ENCODE measurements at regions not wholly inside any gene's neighbourhood (a gene's known extent, or its start where the extent isn't known, plus 50 kb on each side); places are given as distances from the start of the nearest gene placed in this dataset.

DNA sequence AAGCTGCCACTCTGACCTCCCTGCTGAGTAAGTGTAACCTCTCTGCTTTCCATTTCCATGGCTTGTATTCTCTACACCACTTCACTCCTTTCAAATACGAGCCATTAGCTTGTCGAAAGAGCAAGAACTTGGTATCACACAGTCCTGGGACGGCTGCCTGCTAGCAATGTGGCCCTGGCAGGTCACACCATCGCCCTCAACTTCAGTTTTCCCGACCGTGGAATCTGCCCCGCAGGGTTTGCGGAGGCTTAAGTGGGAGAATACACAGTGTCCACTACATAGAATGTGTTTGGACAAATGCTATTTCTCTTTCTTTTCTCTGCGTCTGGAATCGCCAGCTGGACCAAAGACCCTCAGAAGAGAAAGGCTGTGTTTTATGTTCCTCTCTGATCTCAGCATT lies 78.6 kb upstream of the STOX2 start:
- TF ChIP-seq, protein P1, sequence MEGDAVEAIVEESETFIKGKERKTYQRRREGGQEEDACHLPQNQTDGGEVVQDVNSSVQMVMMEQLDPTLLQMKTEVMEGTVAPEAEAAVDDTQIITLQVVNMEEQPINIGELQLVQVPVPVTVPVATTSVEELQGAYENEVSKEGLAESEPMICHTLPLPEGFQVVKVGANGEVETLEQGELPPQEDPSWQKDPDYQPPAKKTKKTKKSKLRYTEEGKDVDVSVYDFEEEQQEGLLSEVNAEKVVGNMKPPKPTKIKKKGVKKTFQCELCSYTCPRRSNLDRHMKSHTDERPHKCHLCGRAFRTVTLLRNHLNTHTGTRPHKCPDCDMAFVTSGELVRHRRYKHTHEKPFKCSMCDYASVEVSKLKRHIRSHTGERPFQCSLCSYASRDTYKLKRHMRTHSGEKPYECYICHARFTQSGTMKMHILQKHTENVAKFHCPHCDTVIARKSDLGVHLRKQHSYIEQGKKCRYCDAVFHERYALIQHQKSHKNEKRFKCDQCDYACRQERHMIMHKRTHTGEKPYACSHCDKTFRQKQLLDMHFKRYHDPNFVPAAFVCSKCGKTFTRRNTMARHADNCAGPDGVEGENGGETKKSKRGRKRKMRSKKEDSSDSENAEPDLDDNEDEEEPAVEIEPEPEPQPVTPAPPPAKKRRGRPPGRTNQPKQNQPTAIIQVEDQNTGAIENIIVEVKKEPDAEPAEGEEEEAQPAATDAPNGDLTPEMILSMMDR (conservative IDR thresholded peaks at IDR 0.05) = no peak
- no peak for TF ChIP-seq EZH2 (IDR thresholded peaks at IDR 0.05; ENCODE audit: low read depth)
- Histone ChIP-seq H3K36me3 (ENCODE audit: low read depth) (no peaks in the 10 kb centered on the region), H3K9me2 (ENCODE audit: insufficient read depth) (no peaks in the 10 kb centered on the region), H3K9me3 (ENCODE audit: insufficient read depth, low read depth) (no peaks in the 10 kb centered on the region), H3K4me1 (replicated peaks; ENCODE audit: insufficient read depth) (peaks cover 13% of the 10 kb centered on the region), H3K27ac (no peak overlapping the region), H3K4me3 (no peak overlapping the region), H2AFZ (no peak overlapping the region), H3K79me2 (ENCODE audit: low read depth) (no peaks in the 10 kb centered on the region), H4K20me1 (ENCODE audit: insufficient read depth) (no peaks in the 10 kb centered on the region), H3F3A (ENCODE audit: insufficient read depth, low read depth) (peaks cover 5% of the 10 kb centered on the region; the same call in 1 of the 2 replicates), H3K27me3 (ENCODE audit: insufficient read depth, low read depth) (no peaks in the 10 kb centered on the region), H3K4me2 (no peak overlapping the region)
- DNase-seq = no peak
- POLR2A ChIA-PET (ENCODE audit: unreplicated experiment) = no interaction called here
- intact Hi-C loops (cut with micrococcal nuclease; ENCODE audit: unreplicated experiment) = loop anchor here (10.0 kb wide), 1 partner anchor 102 kb away; no protein-coding TSS in a partner anchor
- CTCF ChIA-PET = no interaction called here
- BruUV-seq (replicated peaks) = no TSS peak

DNA sequence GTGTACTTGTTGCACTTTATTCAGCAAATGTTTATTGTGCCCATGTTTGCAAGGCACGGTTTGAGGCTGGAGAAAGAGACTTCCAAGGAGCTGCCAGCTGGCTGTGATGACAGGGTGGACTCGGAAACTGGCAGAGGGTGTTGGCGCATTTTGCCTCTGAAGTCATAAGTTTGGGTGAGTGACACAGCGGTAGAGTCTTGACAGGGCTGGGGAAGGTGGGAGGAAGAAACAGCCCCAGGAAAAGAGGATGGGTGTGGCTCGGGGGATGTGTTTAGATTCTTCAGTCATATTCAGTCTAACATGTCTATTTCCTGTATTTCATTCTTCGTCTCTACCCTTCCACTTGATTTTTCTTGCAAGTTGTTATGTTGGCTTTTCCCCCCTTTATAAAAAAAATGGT lies 77.0 kb upstream of the STOX2 start:
- Histone ChIP-seq H3K4me1 (replicated peaks; ENCODE audit: insufficient read depth) (peaks cover 9% of the 10 kb centered on the region), H3K4me3 (no peak overlapping the region), H2AFZ (no peak overlapping the region), H3K36me3 (ENCODE audit: low read depth) (no peaks in the 10 kb centered on the region), H3K9me2 (ENCODE audit: insufficient read depth) (no peaks in the 10 kb centered on the region), H3K9me3 (ENCODE audit: insufficient read depth, low read depth) (no peaks in the 10 kb centered on the region), H3K79me2 (ENCODE audit: low read depth) (no peaks in the 10 kb centered on the region), H3F3A (ENCODE audit: insufficient read depth, low read depth) (peaks cover 2% of the 10 kb centered on the region; the same call in 1 of the 2 replicates), H3K27me3 (ENCODE audit: insufficient read depth, low read depth) (no peaks in the 10 kb centered on the region), H3K27ac (no peak overlapping the region), H4K20me1 (ENCODE audit: insufficient read depth) (no peaks in the 10 kb centered on the region), H3K4me2 (no peak overlapping the region)
- BruUV-seq (replicated peaks) = no TSS peak
- CTCF ChIA-PET = no interaction called here
- no peak for DNase-seq
- intact Hi-C loops (cut with micrococcal nuclease; ENCODE audit: unreplicated experiment) = loop anchor here (10.0 kb wide), 1 partner anchor 103 kb away; no protein-coding TSS in a partner anchor
- TF ChIP-seq EZH2 (IDR thresholded peaks at IDR 0.05; ENCODE audit: low read depth) = no peak
- TF ChIP-seq, protein P1 (conservative IDR thresholded peaks at IDR 0.05) = no peak
- POLR2A ChIA-PET (ENCODE audit: unreplicated experiment) = interaction anchor here (0.7 kb wide), 1 partner anchor 29 kb away, joined by 4 read pairs; no protein-coding TSS in a partner anchor

GRCh38 chr4:183828839-183829238 lies 76.3 kb upstream of the STOX2 start:
- no TSS peak for BruUV-seq (replicated peaks)
- ChIA-PET CTCF (no interaction called here), POLR2A (ENCODE audit: unreplicated experiment) (no interaction called here)
- Histone ChIP-seq H3K27me3 (ENCODE audit: insufficient read depth, low read depth) (no peaks in the 10 kb centered on the region), H4K20me1 (ENCODE audit: insufficient read depth) (no peaks in the 10 kb centered on the region), H3K36me3 (ENCODE audit: low read depth) (no peaks in the 10 kb centered on the region), H3K27ac (no peak overlapping the region), H3K4me1 (replicated peaks; ENCODE audit: insufficient read depth) (peaks cover 2% of the 10 kb centered on the region), H3K4me3 (no peak overlapping the region), H3F3A (ENCODE audit: insufficient read depth, low read depth) (no peaks in the 10 kb centered on the region), H3K79me2 (ENCODE audit: low read depth) (no peaks in the 10 kb centered on the region), H2AFZ (no peak overlapping the region), H3K4me2 (no peak overlapping the region), H3K9me3 (ENCODE audit: insufficient read depth, low read depth) (no peaks in the 10 kb centered on the region), H3K9me2 (ENCODE audit: insufficient read depth) (no peaks in the 10 kb centered on the region)
- intact Hi-C loops (cut with micrococcal nuclease; ENCODE audit: unreplicated experiment) = loop anchor here (10.0 kb wide), 1 partner anchor 104 kb away; no protein-coding TSS in a partner anchor
- no peak for DNase-seq
- no peak for TF ChIP-seq EZH2 (IDR thresholded peaks at IDR 0.05; ENCODE audit: low read depth)
- TF ChIP-seq, protein P1 (conservative IDR thresholded peaks at IDR 0.05) = no peak

Data from PC-9 (cell line).